Brain microvascular endothelial cell (primary cell): ENCODE measurements at regions not wholly inside any gene's neighbourhood (a gene's known extent, or its start where the extent isn't known, plus 50 kb on each side); places are given as distances from the start of the nearest gene placed in this dataset.

Experiments
- DNase-seq: peaks from one replicate; pipeline ENCODE4 v3.0.0-alpha.2; 2020
- H3K27ac ChIP-seq: fragments of 250-450 bp; sonication (Bioruptor Pico); 2 replicates; pipeline ENCODE4 v1.5.1; 2020; ENCODE audit warnings: mild to moderate bottlenecking, moderate library complexity
- H3K27me3 ChIP-seq: fragments of 250-450 bp; sonication (Bioruptor Pico); replicated peaks from 2 replicates; pipeline ENCODE4 v1.5.1; 2020; ENCODE audit warnings: mild to moderate bottlenecking
- H3K36me3 ChIP-seq: fragments of 250-450 bp; sonication (Bioruptor Pico); replicated peaks from 2 replicates; pipeline ENCODE4 v1.5.1; 2020; ENCODE audit warnings: mild to moderate bottlenecking
- H3K4me3 ChIP-seq: 2 replicates; pipeline ENCODE4 v1.5.1; 2011; ENCODE audit warnings: low read depth, mild to moderate bottlenecking, control low read depth, low read length, moderate library complexity
- CTCF ChIP-seq: IDR thresholded peaks from 2 replicates; pipeline ENCODE4 v1.5.1; 2011; ENCODE audit warnings: low read depth, mild to moderate bottlenecking, moderate library complexity, low read length, control low read depth, inconsistent platforms; ENCODE audit errors: missing control alignments
- in situ Hi-C: cut with HindIII; loops from 2 replicates; pipeline ENCODE4 v1.10.0; 2017; ENCODE audit warnings: low sequenced_read_pairs, low pct_ligation_motif_present

- DNase-seq, result no peak
- TF ChIP-seq CTCF, result no peak
- H3K27ac ChIP-seq, result no peak overlapping the region
- H3K27me3 ChIP-seq, result no peaks in the 10 kb centered on the region
- no peak overlapping the region for H3K4me3 ChIP-seq
- in situ Hi-C loops, result no loop called here
- H3K36me3 ChIP-seq, result no peaks in the 10 kb centered on the region
These were observed 208.6 kb upstream of the PPP2R2D start for GRCh38 chr10:131692176-131692575.

GRCh38 chr10:131692686-131693334 lies 208.0 kb upstream of the PPP2R2D start:
- Histone ChIP-seq H3K27me3 (no peaks in the 10 kb centered on the region), H3K4me3 (no peak overlapping the region), H3K36me3 (no peaks in the 10 kb centered on the region), H3K27ac (no peak overlapping the region)
- in situ Hi-C loops, result no loop called here
- no peak for TF ChIP-seq CTCF
- DNase-seq, result no peak

GRCh38 chr10:131693766-131694165 lies 207.0 kb upstream of the PPP2R2D start:
- in situ Hi-C loops, result no loop called here
- H3K36me3 ChIP-seq, result no peaks in the 10 kb centered on the region
- no peak overlapping the region for H3K27ac ChIP-seq
- DNase-seq, result no peak
- TF ChIP-seq CTCF, result no peak
- H3K27me3 ChIP-seq, result no peaks in the 10 kb centered on the region
- H3K4me3 ChIP-seq, result no peak overlapping the region

GRCh38 chr10:131694168-131694780 lies 206.5 kb upstream of the PPP2R2D start:
- no peak for TF ChIP-seq CTCF
- Histone ChIP-seq H3K27me3 (no peaks in the 10 kb centered on the region), H3K36me3 (no peaks in the 10 kb centered on the region), H3K4me3 (no peak overlapping the region), H3K27ac (no peak overlapping the region)
- no peak for DNase-seq
- in situ Hi-C loops, result no loop called here

- in situ Hi-C loops, result no loop called here
- Histone ChIP-seq H3K36me3 (no peaks in the 10 kb centered on the region), H3K4me3 (no peak overlapping the region), H3K27me3 (no peaks in the 10 kb centered on the region), H3K27ac (no peak overlapping the region)
- TF ChIP-seq CTCF, result no peak
- no peak for DNase-seq
These were observed 205.9 kb upstream of the PPP2R2D start for GRCh38 chr10:131694781-131695495.
